ENCODE measurements at regions not wholly inside any gene's neighbourhood (a gene's known extent, or its start where the extent isn't known, plus 50 kb on each side); places are given as distances from the start of the nearest gene placed in this dataset.

- H3K9ac ChIP-seq (ENCODE audit: low read length) = no peak overlapping the region
- no peak overlapping the region for H2AFZ ChIP-seq (ENCODE audit: low read length)
Measured at GRCh38 chr6:91834813-91835212, 1247.9 kb upstream of the MAP3K7 start.

DNA sequence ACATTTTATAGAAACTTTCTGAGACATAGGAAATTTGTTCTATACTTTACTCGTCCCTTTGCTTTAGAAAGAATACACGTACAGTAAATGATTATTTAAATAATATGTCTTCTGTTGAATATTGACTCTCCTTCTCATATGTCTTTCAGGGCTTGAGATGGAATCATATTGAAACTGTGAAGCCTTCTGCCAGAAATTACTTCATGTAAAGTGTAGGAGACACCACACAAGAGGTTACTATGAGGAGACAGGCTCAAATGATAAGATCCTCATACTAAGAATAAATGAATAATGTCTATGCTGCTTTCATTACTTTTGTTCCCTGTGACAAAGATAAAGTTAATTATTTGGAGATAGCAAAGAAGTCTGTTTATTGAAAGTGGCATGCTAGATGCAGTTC is 1240.3 kb upstream of the MAP3K7 start:
- no peaks in the 10 kb centered on the region for H4K20me1 ChIP-seq (ENCODE audit: insufficient read depth, low read length)
- no peak overlapping the region for H3K4me2 ChIP-seq (ENCODE audit: low read depth, low read length)
- H3F3A ChIP-seq (ENCODE audit: insufficient read depth, low read length) = no peaks in the 10 kb centered on the region

More at GRCh38 chr6:91834813-91835212, 1247.9 kb upstream of the MAP3K7 start:
- H3K27ac ChIP-seq (ENCODE audit: low read length) = no peak overlapping the region
- H3K36me3 ChIP-seq (replicated peaks; ENCODE audit: insufficient read depth, low read length) = no peaks in the 10 kb centered on the region
- no peak for DNase-seq
- no peaks in the 10 kb centered on the region for H3F3A ChIP-seq (ENCODE audit: insufficient read depth, low read length)
- H3K79me2 ChIP-seq (ENCODE audit: low read length) = no peaks in the 10 kb centered on the region
- no peaks in the 10 kb centered on the region for H3K9me2 ChIP-seq (replicated peaks; ENCODE audit: insufficient read depth, low read length)
- no peak overlapping the region for H3K4me3 ChIP-seq (ENCODE audit: low read length)
- TF ChIP-seq CTCF (IDR thresholded peaks at IDR 0.05; ENCODE audit: low read length) = no peak
- no peak for TF ChIP-seq EZH2phosphoT487 (IDR thresholded peaks at IDR 0.05; ENCODE audit: low read length)
- TF ChIP-seq EZH2 (optimal IDR thresholded peaks at IDR 0.05; ENCODE audit: low read depth, low read length) = no peak
- H3K9me3 ChIP-seq (replicated peaks; ENCODE audit: insufficient read depth, low read length) = no peaks in the 10 kb centered on the region
- H3K4me2 ChIP-seq (ENCODE audit: low read depth, low read length) = no peak overlapping the region
- H3K4me1 ChIP-seq (ENCODE audit: low read length) = no peaks in the 10 kb centered on the region
- no peaks in the 10 kb centered on the region for H4K20me1 ChIP-seq (ENCODE audit: insufficient read depth, low read length)
- no peaks in the 10 kb centered on the region for H3K27me3 ChIP-seq (replicated peaks; ENCODE audit: insufficient read depth, low read length)

DNA sequence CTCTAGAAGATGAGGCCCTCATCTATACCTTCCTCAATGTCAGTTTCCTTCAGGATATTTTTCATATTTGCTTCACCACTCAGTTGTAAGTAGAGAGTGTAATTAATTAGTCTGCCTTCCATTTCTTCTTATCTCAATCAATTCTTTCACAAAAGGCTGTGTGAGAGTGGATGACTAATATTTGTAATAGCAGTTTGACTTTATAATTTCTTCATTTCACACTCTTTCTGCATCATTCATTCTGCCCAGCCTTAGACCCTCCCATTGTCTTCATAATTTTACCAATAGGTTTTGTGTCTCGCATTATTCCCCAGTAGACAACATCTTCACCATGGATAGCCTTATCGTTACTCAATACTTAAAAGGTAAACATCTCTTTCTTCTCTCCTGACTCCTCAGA is 1239.3 kb upstream of the MAP3K7 start:
- TF ChIP-seq EZH2phosphoT487 (IDR thresholded peaks at IDR 0.05; ENCODE audit: low read length) = no peak
- no peak for TF ChIP-seq CTCF (IDR thresholded peaks at IDR 0.05; ENCODE audit: low read length)
- TF ChIP-seq EZH2 (optimal IDR thresholded peaks at IDR 0.05; ENCODE audit: low read depth, low read length) = no peak
- no peaks in the 10 kb centered on the region for H3F3A ChIP-seq (ENCODE audit: insufficient read depth, low read length)
- H3K9ac ChIP-seq (ENCODE audit: low read length) = no peak overlapping the region
- no peaks in the 10 kb centered on the region for H3K9me3 ChIP-seq (replicated peaks; ENCODE audit: insufficient read depth, low read length)
- no peak overlapping the region for H2AFZ ChIP-seq (ENCODE audit: low read length)
- H3K36me3 ChIP-seq (replicated peaks; ENCODE audit: insufficient read depth, low read length) = no peaks in the 10 kb centered on the region
- no peak overlapping the region for H3K27ac ChIP-seq (ENCODE audit: low read length)
- DNase-seq = no peak
- H3K27me3 ChIP-seq (replicated peaks; ENCODE audit: insufficient read depth, low read length) = no peaks in the 10 kb centered on the region
- no peaks in the 10 kb centered on the region for H4K20me1 ChIP-seq (ENCODE audit: insufficient read depth, low read length)
- H3K4me2 ChIP-seq (ENCODE audit: low read depth, low read length) = no peak overlapping the region
- no peaks in the 10 kb centered on the region for H3K79me2 ChIP-seq (ENCODE audit: low read length)
- no peaks in the 10 kb centered on the region for H3K4me1 ChIP-seq (ENCODE audit: low read length)
- H3K9me2 ChIP-seq (replicated peaks; ENCODE audit: insufficient read depth, low read length) = no peaks in the 10 kb centered on the region
- no peak overlapping the region for H3K4me3 ChIP-seq (ENCODE audit: low read length)

More for the DNA sequence above, 1240.3 kb upstream of the MAP3K7 start:
- Histone ChIP-seq H3K9me3 (replicated peaks; ENCODE audit: insufficient read depth, low read length) (no peaks in the 10 kb centered on the region), H2AFZ (ENCODE audit: low read length) (no peak overlapping the region), H3K9ac (ENCODE audit: low read length) (no peak overlapping the region), H3K79me2 (ENCODE audit: low read length) (no peaks in the 10 kb centered on the region), H3K36me3 (replicated peaks; ENCODE audit: insufficient read depth, low read length) (no peaks in the 10 kb centered on the region), H3K9me2 (replicated peaks; ENCODE audit: insufficient read depth, low read length) (no peaks in the 10 kb centered on the region), H3K4me1 (ENCODE audit: low read length) (no peaks in the 10 kb centered on the region), H3K27ac (ENCODE audit: low read length) (no peak overlapping the region), H3K4me3 (ENCODE audit: low read length) (no peak overlapping the region), H3K27me3 (replicated peaks; ENCODE audit: insufficient read depth, low read length) (no peaks in the 10 kb centered on the region)
- no peak for DNase-seq
- no peak for TF ChIP-seq CTCF (IDR thresholded peaks at IDR 0.05; ENCODE audit: low read length)
- no peak for TF ChIP-seq EZH2phosphoT487 (IDR thresholded peaks at IDR 0.05; ENCODE audit: low read length)
- no peak for TF ChIP-seq EZH2 (optimal IDR thresholded peaks at IDR 0.05; ENCODE audit: low read depth, low read length)

Measured in MM.1S (cell line).